ENCODE measurements at regions not wholly inside any gene's neighbourhood (a gene's known extent, or its start where the extent isn't known, plus 50 kb on each side); places are given as distances from the start of the nearest gene placed in this dataset.

DNA sequence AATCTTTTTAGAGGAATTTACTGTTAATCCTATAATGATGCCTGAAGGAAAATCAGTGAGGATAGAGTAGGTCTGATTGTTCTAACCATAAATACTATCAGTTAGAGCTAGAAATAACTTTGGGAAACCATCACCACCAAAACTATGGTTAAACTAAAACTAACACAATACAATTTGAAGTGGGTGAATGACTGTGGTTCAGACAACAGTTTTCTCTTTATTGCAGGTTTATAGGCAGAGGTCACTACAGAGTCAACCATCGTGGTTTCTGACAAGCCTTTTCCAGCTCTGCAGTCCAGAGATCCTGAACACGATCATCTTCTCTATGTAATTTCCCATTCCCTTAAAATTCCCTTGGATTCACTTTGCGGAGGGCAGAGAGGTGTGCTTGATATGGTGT lies 134.3 kb downstream of the IBTK start:
- TF ChIP-seq CTCF (IDR thresholded peaks at IDR 0.05), result no peak
- TF ChIP-seq POLR2A (IDR thresholded peaks at IDR 0.05; ENCODE audit: low read depth), result no peak
